Keratinocyte (primary cell): ENCODE measurements at regions not wholly inside any gene's neighbourhood (a gene's known extent, or its start where the extent isn't known, plus 50 kb on each side); places are given as distances from the start of the nearest gene placed in this dataset.

Experiments
- DNase-seq: peaks from one replicate; pipeline ENCODE4 v3.0.0-alpha.2; 2011; ENCODE audit warnings: low read depth, missing footprints, low spot score
- FAIRE-seq: peaks from 2 replicates; lab custom pipeline; 2011; peaks lifted over from hg19 to GRCh38; lab: Jason Lieb, UNC
- H2AFZ ChIP-seq: 2 replicates; pipeline ENCODE4 v1.6.0; 2012; ENCODE audit warnings: low read length, control low read depth, inconsistent platforms; ENCODE audit not compliant: control insufficient read depth
- H3K27ac ChIP-seq: 2 replicates; pipeline ENCODE4 v1.5.1; 2011; ENCODE audit warnings: low read length; ENCODE audit not compliant: control insufficient read depth, insufficient read depth
- H3K27me3 ChIP-seq: 3 replicates; pipeline ENCODE4 v1.6.0; 2011; ENCODE audit warnings: low read length; ENCODE audit not compliant: control insufficient read depth, insufficient read depth; ENCODE audit errors: extremely low read depth
- H3K36me3 ChIP-seq, 2 experiments: 2 replicates in 1 of 2; 3 replicates in 1 of 2; pipeline ENCODE4 v1.5.1; 2011; ENCODE audit warnings: low read length in 2 of 2, mild to moderate bottlenecking in 1 of 2; ENCODE audit not compliant: control insufficient read depth in 2 of 2, insufficient read depth in 2 of 2; ENCODE audit errors: extremely low read depth in 1 of 2
- H3K4me1 ChIP-seq: 3 replicates; pipeline ENCODE4 v1.5.1; 2011; ENCODE audit warnings: low read length; ENCODE audit not compliant: control insufficient read depth, insufficient read depth; ENCODE audit errors: extremely low read depth
- H3K4me2 ChIP-seq: 3 replicates; pipeline ENCODE4 v1.6.0; 2011; ENCODE audit warnings: low read depth, low read length; ENCODE audit not compliant: control insufficient read depth, insufficient read depth; ENCODE audit errors: extremely low read depth
- H3K4me3 ChIP-seq, 3 experiments: fragments of 200-600 bp in 1 of 3; sonication (generic) in 1 of 3; 2 replicates in 2 of 3; 3 replicates in 1 of 3; pipeline ENCODE4 v1.5.1; 2011 to 2016; ENCODE audit warnings: low read length in 3 of 3, mild to moderate bottlenecking in 3 of 3, control low read depth in 2 of 3, inconsistent platforms in 1 of 3, low read depth in 1 of 3, mixed read lengths in 1 of 3, mixed run types in 1 of 3, moderate library complexity in 1 of 3; ENCODE audit not compliant: control insufficient read depth in 2 of 3, insufficient read depth in 2 of 3; ENCODE audit errors: extremely low read depth in 1 of 3
- H3K79me2 ChIP-seq: 2 replicates; pipeline ENCODE4 v1.6.0; 2012; ENCODE audit warnings: low read length; ENCODE audit not compliant: control insufficient read depth, insufficient read depth
- H3K9ac ChIP-seq: 3 replicates; pipeline ENCODE4 v1.6.0; 2011; ENCODE audit warnings: low read length; ENCODE audit not compliant: control insufficient read depth, insufficient read depth; ENCODE audit errors: extremely low read depth
- H3K9me1 ChIP-seq: 3 replicates; pipeline ENCODE4 v1.6.0; 2011; ENCODE audit warnings: low read length; ENCODE audit not compliant: control insufficient read depth, insufficient read depth; ENCODE audit errors: extremely low read depth
- H3K9me3 ChIP-seq: 2 replicates; pipeline ENCODE4 v1.5.1; 2012; ENCODE audit warnings: low read depth, low read length; ENCODE audit not compliant: control insufficient read depth
- H4K20me1 ChIP-seq: 3 replicates; pipeline ENCODE4 v1.6.0; 2011; ENCODE audit warnings: low read length; ENCODE audit not compliant: control insufficient read depth, insufficient read depth; ENCODE audit errors: extremely low read depth
- CTCF ChIP-seq, 3 experiments: IDR thresholded peaks in 1 of 3; conservative IDR thresholded peaks in 1 of 3; optimal IDR thresholded peaks in 1 of 3; 2 replicates in 2 of 3; 3 replicates in 1 of 3; pipeline versions ENCODE3 to v1.5.1; 2011; ENCODE audit warnings: low read length in 3 of 3, mild to moderate bottlenecking in 3 of 3, moderate library complexity in 2 of 3, control low read depth in 1 of 3, inconsistent platforms in 1 of 3; ENCODE audit not compliant: insufficient read depth in 2 of 3; ENCODE audit errors: extremely low read depth in 1 of 3
- EZH2 ChIP-seq: IDR thresholded peaks from one replicate; pipeline ENCODE4 v1.6.1; 2012; ENCODE audit warnings: inconsistent platforms, mild to moderate bottlenecking, low read length, moderate library complexity
- dilution Hi-C: fragments of 300-500 bp; cut with MboI; formaldehyde crosslinking; loops from one replicate; pipeline ENCODE4 v1.7.0; 2020; ENCODE audit warnings: low sequenced_read_pairs; ENCODE audit not compliant: extremely low pct_ligation_motif_present

GRCh38 chr22:22410677-22411076, 97.9 kb downstream of the ZNF280B start:
- dilution Hi-C loops = no loop called here

GRCh38 chr22:22414266-22414665, 94.3 kb downstream of the ZNF280B start:
- H3K9me1 ChIP-seq = no peaks in the 10 kb centered on the region
- H3K27me3 ChIP-seq = peaks cover 3% of the 10 kb centered on the region
- no peaks in the 10 kb centered on the region for H3K36me3 ChIP-seq
- H3K4me1 ChIP-seq = no peaks in the 10 kb centered on the region
- H3K4me3 ChIP-seq = no peak overlapping the region
- H3K9me3 ChIP-seq = no peaks in the 10 kb centered on the region
- DNase-seq = no peak
- FAIRE-seq = no peak
- no peak overlapping the region for H2AFZ ChIP-seq
- H3K27ac ChIP-seq = no peak overlapping the region
- H4K20me1 ChIP-seq = no peaks in the 10 kb centered on the region
- H3K9ac ChIP-seq = no peak overlapping the region
- H3K4me2 ChIP-seq = no peak overlapping the region
- TF ChIP-seq CTCF (optimal IDR thresholded peaks at IDR 0.05 in 1 of 3, IDR thresholded peaks at IDR 0.05 in 1 of 3, conservative IDR thresholded peaks at IDR 0.05 in 1 of 3; ENCODE audit: extremely low read depth in 1 of 3, insufficient read depth in 2 of 3, low read length in 3 of 3) = no peak
- H3K79me2 ChIP-seq = no peaks in the 10 kb centered on the region
- dilution Hi-C loops = no loop called here

More at GRCh38 chr22:22410677-22411076, 97.9 kb downstream of the ZNF280B start:
- no peak overlapping the region for H3K4me2 ChIP-seq
- no peaks in the 10 kb centered on the region for H4K20me1 ChIP-seq
- no peaks in the 10 kb centered on the region for H3K4me1 ChIP-seq
- FAIRE-seq = no peak
- no peaks in the 10 kb centered on the region for H3K9me1 ChIP-seq
- H3K27ac ChIP-seq = no peak overlapping the region
- no peak overlapping the region for H2AFZ ChIP-seq
- no peaks in the 10 kb centered on the region for H3K9me3 ChIP-seq
- no peak for TF ChIP-seq CTCF (optimal IDR thresholded peaks at IDR 0.05 in 1 of 3, IDR thresholded peaks at IDR 0.05 in 1 of 3, conservative IDR thresholded peaks at IDR 0.05 in 1 of 3; ENCODE audit: extremely low read depth in 1 of 3, insufficient read depth in 2 of 3, low read length in 3 of 3)
- TF ChIP-seq EZH2 = no peak
- H3K9ac ChIP-seq = no peak overlapping the region
- no peaks in the 10 kb centered on the region for H3K79me2 ChIP-seq
- no peaks in the 10 kb centered on the region for H3K36me3 ChIP-seq
- peaks cover 9% of the 10 kb centered on the region for H3K27me3 ChIP-seq
- no peak overlapping the region for H3K4me3 ChIP-seq
- no peak for DNase-seq
